ENCODE measurements at regions not wholly inside any gene's neighbourhood (a gene's known extent, or its start where the extent isn't known, plus 50 kb on each side); places are given as distances from the start of the nearest gene placed in this dataset.
A peak's percentile ranks its signal among the peaks of the same experiment; 100 is the strongest.
"Not testable (repeated sequence)": the region's sequence is repeated elsewhere in the genome, so short reads cannot be mapped to it uniquely, and the experiment has no call there.

- DNase-seq, result no peak
Measured at GRCh38 chr6:93917216-93917615, 497.9 kb upstream of the EPHA7 start.

GRCh38 chr6:93916716-93917115 is 497.4 kb upstream of the EPHA7 start:
- no peak for DNase-seq

DNA sequence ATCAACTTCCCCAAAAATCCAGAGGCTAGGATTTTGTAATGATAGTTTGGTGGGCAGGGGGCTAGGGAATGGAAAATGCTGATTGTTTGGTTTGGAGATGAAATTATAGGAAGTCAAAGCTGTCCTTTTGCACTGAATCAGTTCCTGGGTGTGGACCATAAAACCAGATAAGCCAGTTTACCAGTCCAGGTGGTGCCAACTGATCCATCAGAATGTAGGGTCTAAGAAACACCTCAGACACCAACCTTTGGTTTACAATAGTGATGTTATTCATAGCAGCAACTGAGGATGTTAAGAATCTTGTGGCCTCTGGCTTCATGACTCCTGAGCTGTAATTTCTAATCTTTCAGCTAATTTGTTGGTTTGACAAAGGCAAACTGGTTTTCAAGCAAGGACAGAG is 496.6 kb upstream of the EPHA7 start:
- no peak for DNase-seq

GRCh38 chr6:93902517-93902916 is 483.2 kb upstream of the EPHA7 start:
- no peak for DNase-seq

DNA sequence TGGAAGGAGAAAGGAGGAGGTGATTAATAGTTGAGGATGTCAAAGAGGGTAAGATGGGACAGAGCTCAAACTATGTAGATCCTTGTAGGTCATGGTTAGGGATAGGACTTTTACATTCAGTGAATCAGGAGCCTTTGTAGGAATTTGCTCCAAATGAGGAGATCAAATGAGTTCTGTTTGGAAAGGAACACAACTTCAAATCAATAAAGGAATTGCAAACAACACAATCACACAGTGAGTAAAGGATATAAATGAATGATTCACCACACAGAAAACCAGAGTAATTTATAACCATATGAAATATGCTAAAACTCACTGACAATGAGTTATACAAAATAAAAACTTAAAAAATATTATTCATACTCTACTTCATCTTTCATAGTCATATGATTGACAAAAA is 480.8 kb upstream of the EPHA7 start:
- no peak for DNase-seq

DNA sequence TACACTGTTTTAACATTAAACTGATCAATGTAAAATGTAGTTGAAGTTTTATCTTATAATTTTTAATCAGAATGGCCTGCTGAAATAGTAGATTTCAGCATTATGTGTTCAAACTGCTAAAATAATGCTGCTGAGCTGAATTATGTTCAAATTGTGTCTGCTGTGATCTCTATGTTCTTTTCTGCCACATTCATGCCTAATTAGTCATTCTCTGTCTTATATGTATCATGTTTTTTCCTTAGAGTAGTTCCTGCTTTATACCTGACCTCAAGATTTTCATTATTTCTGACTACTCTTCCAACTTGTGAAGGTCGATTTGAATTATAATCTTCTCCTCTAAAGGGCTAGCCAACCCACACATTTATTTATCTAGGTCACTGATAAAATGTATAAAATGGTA is 476.7 kb upstream of the EPHA7 start:
- DNase-seq, result peak; percentile 20

- peak; percentile 18 for DNase-seq
Measured at GRCh38 chr6:93894521-93894920, 475.2 kb upstream of the EPHA7 start.

DNA sequence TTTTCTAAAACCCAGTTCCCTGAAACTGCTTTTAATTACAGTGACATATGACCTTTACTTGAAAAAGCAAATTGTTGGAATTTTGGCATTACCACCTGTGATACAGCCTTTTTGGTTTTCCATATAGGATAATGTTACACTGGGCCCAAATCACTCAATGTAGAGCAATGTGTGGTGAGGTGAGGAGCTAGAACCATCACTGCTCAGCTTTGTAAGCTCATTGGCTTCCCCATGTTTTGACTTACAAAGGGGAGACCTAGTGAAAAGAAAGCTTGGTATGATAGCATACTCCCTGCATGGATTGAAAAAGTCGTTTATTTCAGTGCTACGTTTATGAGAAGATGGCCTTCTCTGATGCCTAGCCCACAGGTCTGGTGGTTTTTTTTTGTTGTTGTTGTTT is 470.4 kb upstream of the EPHA7 start:
- DNase-seq, result no peak

GRCh38 chr6:93886416-93886815 is 467.1 kb upstream of the EPHA7 start:
- DNase-seq, result no peak

GRCh38 chr6:93859971-93860370 is 440.6 kb upstream of the EPHA7 start:
- no peak for DNase-seq

DNA sequence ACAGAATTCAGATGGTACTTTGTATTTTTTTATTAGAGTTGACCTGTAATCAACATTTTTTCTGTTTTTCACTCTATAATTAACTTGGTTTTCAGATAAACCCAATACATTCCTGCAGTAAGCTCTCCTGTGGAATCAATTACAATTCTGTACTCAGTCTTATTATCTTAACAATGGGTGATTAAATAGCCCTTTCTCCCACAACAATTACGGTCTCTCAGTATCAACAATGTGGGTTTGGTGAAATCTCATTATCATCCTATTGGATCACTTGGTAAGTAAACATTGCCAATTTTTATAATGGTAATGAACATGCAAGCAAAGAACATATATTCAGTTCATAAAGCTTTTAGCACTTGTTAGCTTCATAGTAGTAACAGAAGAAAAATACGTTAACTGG is 438.9 kb upstream of the EPHA7 start:
- no peak for DNase-seq

GRCh38 chr6:93849857-93850256 is 430.5 kb upstream of the EPHA7 start:
- DNase-seq, result peak; percentile 11

- no peak for DNase-seq
Measured at GRCh38 chr6:93848031-93848742, 428.8 kb upstream of the EPHA7 start.

DNA sequence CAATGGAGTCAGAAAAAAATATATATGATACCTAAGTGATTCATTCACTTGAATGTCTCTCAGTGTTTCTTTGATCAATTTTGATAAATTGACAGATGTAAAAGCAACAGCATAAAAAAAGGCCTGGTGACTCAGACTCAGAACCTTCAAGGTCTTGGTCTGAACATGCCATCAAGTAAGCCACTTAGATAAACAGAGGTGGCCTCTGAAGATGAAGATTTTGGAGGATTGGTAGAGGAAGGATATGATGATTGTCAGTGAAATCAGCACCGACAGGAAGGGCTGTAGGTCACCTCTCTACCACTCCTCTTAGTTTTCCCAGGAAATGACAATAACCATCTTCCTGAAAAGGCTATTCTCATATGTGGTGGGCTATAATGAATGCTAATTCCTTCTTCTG is 422.8 kb upstream of the EPHA7 start:
- no peak for DNase-seq

DNA sequence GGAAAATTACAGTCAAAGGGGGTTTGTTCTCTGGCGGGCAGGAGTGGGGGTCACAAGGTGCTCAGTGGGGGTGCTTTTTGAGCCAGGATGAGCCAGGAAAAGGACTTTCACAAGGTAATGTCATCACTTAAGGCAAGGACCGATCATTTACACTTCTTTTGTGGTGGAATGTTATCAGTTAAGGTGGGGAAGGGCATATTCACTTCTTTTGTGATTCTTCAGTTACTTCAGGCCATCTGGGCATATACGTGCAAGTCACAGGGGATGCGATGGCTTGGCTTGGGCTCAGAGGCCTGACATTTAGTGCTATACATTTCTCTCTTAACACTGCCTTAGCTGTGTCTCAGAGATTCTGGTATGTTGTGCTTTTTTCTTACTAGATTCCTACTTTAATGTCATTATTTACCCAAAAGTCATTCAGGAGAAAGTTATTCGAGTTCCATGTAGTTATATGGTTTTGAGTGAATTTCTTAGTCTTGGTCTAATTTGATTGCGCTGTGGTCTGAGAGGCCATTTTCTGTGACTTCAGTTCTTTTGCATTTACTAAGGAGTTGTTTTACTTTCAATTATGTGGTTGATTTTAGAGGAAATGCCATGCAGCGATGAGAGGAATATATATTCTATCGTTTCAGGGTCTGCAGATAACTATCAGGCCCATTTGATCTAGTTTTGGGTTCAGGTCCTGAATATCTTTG is 416.2 kb upstream of the EPHA7 start:
- DNase-seq, result not testable (repeated sequence)

- not testable (repeated sequence) for DNase-seq
Measured at GRCh38 chr6:93835026-93835425, 415.7 kb upstream of the EPHA7 start.

- not testable (repeated sequence) for DNase-seq
Measured at GRCh38 chr6:93833326-93833725, 414.0 kb upstream of the EPHA7 start.

GRCh38 chr6:93829757-93830156 is 410.4 kb upstream of the EPHA7 start:
- DNase-seq, result not testable (repeated sequence)

- no peak for DNase-seq
Measured at GRCh38 chr6:93829009-93829408, 409.6 kb upstream of the EPHA7 start.

- DNase-seq, result no peak
Measured at GRCh38 chr6:93828553-93828952, 409.2 kb upstream of the EPHA7 start.

DNA sequence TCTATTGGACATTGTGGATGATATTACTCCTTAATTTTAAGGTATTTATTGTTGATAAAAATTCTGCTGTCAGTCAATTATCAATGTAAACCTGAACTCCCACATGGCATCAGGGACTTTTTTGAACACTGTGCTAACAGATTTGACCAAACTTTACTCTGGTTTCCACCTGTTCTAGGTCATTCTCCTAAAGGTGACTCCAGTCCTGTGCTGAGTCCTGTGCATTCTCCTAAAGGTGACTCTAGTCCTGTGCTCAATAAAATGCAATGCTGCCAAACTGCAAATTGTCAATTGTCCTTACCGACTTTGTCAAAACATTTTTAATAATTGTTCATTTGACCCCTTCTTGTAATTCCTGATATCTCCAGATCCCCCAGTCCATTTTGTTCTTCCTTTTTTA is 408.4 kb upstream of the EPHA7 start:
- no peak for DNase-seq

GRCh38 chr6:93825950-93826349 is 406.6 kb upstream of the EPHA7 start:
- no peak for DNase-seq

DNA sequence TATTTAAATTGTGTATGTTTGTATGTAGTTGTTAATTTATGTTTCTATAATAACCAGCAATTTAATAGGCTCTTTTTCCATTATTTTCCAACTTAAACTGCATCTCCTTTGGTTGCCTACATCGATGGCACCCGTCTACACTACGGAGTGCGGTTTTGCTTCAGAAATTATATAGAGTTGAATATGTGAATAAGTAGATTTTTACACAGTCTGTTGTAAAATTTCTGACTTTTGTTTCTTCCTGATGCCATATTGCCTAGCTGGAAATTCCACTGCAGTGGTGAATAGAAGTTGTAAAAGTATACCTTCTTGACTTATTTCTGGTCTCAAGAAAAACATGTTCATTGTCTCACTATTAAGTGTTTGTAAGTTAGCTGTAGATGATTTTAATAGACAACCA is 404.1 kb upstream of the EPHA7 start:
- no peak for DNase-seq

- no peak for DNase-seq
Measured at GRCh38 chr6:93822434-93823265, 403.3 kb upstream of the EPHA7 start.

Data from HCEC 1CT (cell line).